GM06990 (cell line): ENCODE measurements at regions not wholly inside any gene's neighbourhood (a gene's known extent, or its start where the extent isn't known, plus 50 kb on each side); places are given as distances from the start of the nearest gene placed in this dataset.

Experiments used
- DNase-seq: peaks from one replicate; pipeline ENCODE4 v3.0.0-alpha.2; 2011; ENCODE audit not compliant: insufficient read length; ENCODE audit errors: extremely low read depth
- H3K27me3 ChIP-seq: replicated peaks from 2 replicates; pipeline ENCODE4 v1.6.0; 2011; ENCODE audit warnings: low read length; ENCODE audit not compliant: control insufficient read depth, insufficient read depth
- H3K36me3 ChIP-seq: 2 replicates; pipeline ENCODE4 v1.5.1; 2011; ENCODE audit warnings: low read length; ENCODE audit not compliant: control insufficient read depth, insufficient read depth
- H3K4me3 ChIP-seq: replicated peaks from 2 replicates; pipeline ENCODE4 v1.5.1; 2011; ENCODE audit warnings: low read depth, mild to moderate bottlenecking, control low read depth, low read length
- TF ChIP-seq, protein P1 (sequence below): IDR thresholded peaks from 2 replicates; pipeline ENCODE4 v1.5.1; 2011; ENCODE audit warnings: low read length, control low read depth, mild to moderate bottlenecking, inconsistent platforms; ENCODE audit not compliant: insufficient read depth, poor library complexity, severe bottlenecking

DNA sequence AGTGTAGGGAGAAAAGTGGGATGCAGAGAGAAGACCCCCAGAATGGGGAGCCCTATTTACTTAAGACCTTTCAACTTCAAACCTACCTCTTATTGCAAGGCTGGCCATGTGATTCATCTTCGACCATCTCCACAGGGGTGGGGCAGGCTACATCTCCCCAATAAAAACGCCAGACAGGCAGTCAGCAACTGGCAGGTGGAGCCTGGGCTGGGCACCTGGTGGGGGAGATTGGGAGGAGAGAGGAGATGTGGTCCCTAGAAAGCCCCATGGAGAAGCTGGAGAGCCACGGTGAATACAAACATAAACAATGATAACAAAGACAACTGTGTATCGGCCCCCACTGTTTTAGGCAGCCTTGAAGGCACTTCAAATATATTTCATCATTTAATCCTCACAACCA, 336.7 kb upstream of the PROX1 start:
- no peak for DNase-seq
- no peaks in the 10 kb centered on the region for H3K36me3 ChIP-seq
- H3K27me3 ChIP-seq: no peaks in the 10 kb centered on the region; the same call in 1 of the 2 replicates
- TF ChIP-seq, protein P1, sequence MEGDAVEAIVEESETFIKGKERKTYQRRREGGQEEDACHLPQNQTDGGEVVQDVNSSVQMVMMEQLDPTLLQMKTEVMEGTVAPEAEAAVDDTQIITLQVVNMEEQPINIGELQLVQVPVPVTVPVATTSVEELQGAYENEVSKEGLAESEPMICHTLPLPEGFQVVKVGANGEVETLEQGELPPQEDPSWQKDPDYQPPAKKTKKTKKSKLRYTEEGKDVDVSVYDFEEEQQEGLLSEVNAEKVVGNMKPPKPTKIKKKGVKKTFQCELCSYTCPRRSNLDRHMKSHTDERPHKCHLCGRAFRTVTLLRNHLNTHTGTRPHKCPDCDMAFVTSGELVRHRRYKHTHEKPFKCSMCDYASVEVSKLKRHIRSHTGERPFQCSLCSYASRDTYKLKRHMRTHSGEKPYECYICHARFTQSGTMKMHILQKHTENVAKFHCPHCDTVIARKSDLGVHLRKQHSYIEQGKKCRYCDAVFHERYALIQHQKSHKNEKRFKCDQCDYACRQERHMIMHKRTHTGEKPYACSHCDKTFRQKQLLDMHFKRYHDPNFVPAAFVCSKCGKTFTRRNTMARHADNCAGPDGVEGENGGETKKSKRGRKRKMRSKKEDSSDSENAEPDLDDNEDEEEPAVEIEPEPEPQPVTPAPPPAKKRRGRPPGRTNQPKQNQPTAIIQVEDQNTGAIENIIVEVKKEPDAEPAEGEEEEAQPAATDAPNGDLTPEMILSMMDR: no peak
- H3K4me3 ChIP-seq: no peak overlapping the region

DNA sequence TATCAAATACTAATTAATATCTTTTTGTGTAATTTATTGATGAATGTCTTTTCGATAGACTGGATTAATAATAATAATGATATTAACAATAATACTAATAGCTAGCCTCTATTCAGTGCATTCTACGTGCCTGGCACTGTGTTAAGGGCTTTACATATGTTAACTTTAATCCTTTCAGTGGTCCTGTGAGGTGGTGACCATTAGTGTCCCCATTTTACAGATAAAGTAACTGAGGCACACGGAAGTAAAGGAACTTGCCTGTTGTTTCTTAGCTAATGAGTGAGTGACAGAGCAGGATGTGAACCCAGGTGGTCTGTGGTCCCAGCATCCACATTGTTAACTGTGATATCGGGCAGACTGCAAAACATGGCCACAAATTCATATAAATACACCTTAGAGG, 335.7 kb upstream of the PROX1 start:
- Histone ChIP-seq H3K27me3 (no peaks in the 10 kb centered on the region; the same call in 1 of the 2 replicates), H3K4me3 (no peak overlapping the region), H3K36me3 (no peaks in the 10 kb centered on the region)
- no peak for DNase-seq
- TF ChIP-seq, protein P1: no peak

DNA sequence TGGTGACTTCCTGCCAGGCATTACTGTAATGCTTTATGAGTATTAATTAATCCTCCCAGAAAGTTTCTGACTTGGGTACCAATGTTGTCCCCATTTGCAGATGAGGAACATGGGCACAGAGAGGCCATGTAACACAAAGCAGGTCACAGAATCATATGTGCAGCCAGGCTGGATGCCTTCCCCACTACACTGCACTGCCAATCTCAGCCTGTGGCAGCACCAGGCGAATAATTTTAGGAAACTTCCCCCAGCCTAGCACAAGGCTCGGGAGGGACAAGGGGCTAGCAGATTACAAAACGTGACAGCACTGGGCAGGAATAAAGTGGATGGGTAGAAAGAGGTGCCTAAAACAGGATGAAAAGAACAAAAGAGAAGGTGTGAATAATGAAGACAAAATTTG, 331.7 kb upstream of the PROX1 start:
- Histone ChIP-seq H3K4me3 (no peak overlapping the region), H3K27me3 (no peaks in the 10 kb centered on the region), H3K36me3 (no peaks in the 10 kb centered on the region)
- DNase-seq: no peak
- TF ChIP-seq, protein P1: no peak

DNA sequence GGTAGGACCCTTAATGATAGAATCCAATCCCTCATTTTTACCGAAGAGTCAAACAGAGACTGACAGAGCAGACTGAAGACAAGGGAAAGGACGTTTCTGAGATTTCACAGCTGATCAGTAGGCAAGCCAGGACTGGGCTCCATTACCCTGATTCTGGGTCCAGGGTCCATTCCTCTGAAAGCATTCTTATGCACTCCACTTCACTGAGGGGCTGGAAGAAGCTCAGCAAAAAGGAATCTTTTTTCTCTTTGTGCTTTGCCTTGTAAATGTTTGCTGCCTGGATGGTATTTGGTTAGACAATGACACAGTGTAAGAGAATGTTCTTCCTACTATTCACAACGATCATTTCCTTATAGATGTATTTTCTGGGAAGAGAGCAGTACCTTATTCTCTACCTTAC, 331.3 kb upstream of the PROX1 start:
- H3K4me3 ChIP-seq: no peak overlapping the region
- TF ChIP-seq, protein P1: no peak
- no peaks in the 10 kb centered on the region for H3K27me3 ChIP-seq
- no peaks in the 10 kb centered on the region for H3K36me3 ChIP-seq
- no peak for DNase-seq

DNA sequence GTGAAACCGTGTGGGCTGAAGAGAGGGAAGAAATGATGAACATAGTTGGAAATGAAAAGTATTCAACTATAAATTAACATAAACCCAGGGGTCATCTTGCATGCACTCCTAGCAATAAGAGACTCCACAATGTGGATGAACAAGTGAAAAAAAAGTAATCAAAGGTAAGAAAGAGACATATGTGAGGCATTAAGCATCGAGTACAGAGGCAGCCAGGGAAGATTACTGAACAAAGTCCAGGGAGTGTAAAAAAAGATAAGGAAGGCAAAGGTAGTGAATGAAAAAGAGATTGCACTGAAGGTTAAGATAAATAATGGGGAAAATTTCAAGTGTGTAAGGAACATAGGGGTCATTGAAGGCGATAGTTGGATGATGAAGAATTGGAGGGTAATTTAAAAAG, 330.8 kb upstream of the PROX1 start:
- Histone ChIP-seq H3K36me3 (no peaks in the 10 kb centered on the region), H3K4me3 (no peak overlapping the region), H3K27me3 (no peaks in the 10 kb centered on the region)
- DNase-seq: no peak
- TF ChIP-seq, protein P1: no peak

DNA sequence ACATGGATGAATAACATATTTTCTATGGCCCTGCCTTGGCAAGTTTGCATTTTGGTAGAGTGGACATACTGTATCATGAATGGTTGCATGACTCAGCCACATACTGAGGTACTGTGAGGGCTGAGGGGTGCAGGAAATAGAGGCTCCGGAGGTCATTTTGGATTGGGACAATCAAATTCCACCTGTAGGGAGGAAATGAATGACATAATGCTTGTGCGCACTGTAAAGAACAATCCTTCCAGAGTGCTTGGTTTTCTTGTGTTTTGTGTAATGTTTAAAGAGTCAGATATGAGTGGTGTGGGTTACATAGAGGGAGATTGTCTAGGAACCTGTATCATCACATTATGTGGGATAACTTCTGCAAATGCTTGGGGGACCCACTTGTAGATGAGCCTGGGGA, 329.9 kb upstream of the PROX1 start:
- DNase-seq: no peak
- Histone ChIP-seq H3K36me3 (no peaks in the 10 kb centered on the region), H3K4me3 (no peak overlapping the region), H3K27me3 (no peaks in the 10 kb centered on the region; the same call in 1 of the 2 replicates)
- TF ChIP-seq, protein P1: no peak
